NCI-H2227 (cell line): ENCODE measurements at regions not wholly inside any gene's neighbourhood (a gene's known extent, or its start where the extent isn't known, plus 50 kb on each side); places are given as distances from the start of the nearest gene placed in this dataset.

Experiments
- DNase-seq: peaks from one replicate; lab custom pipeline; 2025; ENCODE audit not compliant: unreplicated experiment; lab: John Stamatoyannopoulos, UW

- no peak for DNase-seq
Observed at GRCh38 chr16:54389836-54390494, 103.4 kb upstream of the IRX3 start.

- DNase-seq: no peak
Observed at GRCh38 chr16:54385141-54385540, 98.6 kb upstream of the IRX3 start.

- DNase-seq: peak; percentile 21
Observed at GRCh38 chr16:54381601-54382313, 95.2 kb upstream of the IRX3 start.

GRCh38 chr16:54375071-54375470 lies 88.5 kb upstream of the IRX3 start:
- no peak for DNase-seq

- DNase-seq: no peak
Observed at GRCh38 chr16:54373534-54374520, 87.2 kb upstream of the IRX3 start.

GRCh38 chr16:54370278-54371040 lies 83.9 kb upstream of the IRX3 start:
- DNase-seq: no peak

- no peak for DNase-seq
Observed at GRCh38 chr16:54369861-54370260, 83.3 kb upstream of the IRX3 start.

- DNase-seq: no peak
Observed at GRCh38 chr16:54366943-54367342, 80.4 kb upstream of the IRX3 start.

- DNase-seq: no peak
Observed at GRCh38 chr16:54365990-54366634, 79.5 kb upstream of the IRX3 start.

- no peak for DNase-seq
Observed at GRCh38 chr16:54363766-54364165, 77.2 kb upstream of the IRX3 start.

GRCh38 chr16:54362591-54363206 lies 76.1 kb upstream of the IRX3 start:
- peak; percentile 57 for DNase-seq

- no peak for DNase-seq
Observed at GRCh38 chr16:54361246-54361645, 74.7 kb upstream of the IRX3 start.

GRCh38 chr16:54360681-54361080 lies 74.1 kb upstream of the IRX3 start:
- DNase-seq: no peak

- no peak for DNase-seq
Observed at GRCh38 chr16:54359555-54359954, 73.0 kb upstream of the IRX3 start.

GRCh38 chr16:54359081-54359480 lies 72.5 kb upstream of the IRX3 start:
- DNase-seq: no peak

- DNase-seq: no peak
Observed at GRCh38 chr16:54356391-54356790, 69.8 kb upstream of the IRX3 start.

GRCh38 chr16:54355251-54355650 lies 68.7 kb upstream of the IRX3 start:
- no peak for DNase-seq

- no peak for DNase-seq
Observed at GRCh38 chr16:54353097-54353496, 66.5 kb upstream of the IRX3 start.

GRCh38 chr16:54351171-54351570 lies 64.6 kb upstream of the IRX3 start:
- no peak for DNase-seq

GRCh38 chr16:54347961-54348360 lies 61.4 kb upstream of the IRX3 start:
- DNase-seq: no peak
